K562 (cell line): ENCODE measurements at regions not wholly inside any gene's neighbourhood (a gene's known extent, or its start where the extent isn't known, plus 50 kb on each side); places are given as distances from the start of the nearest gene placed in this dataset.

Experiments
- ATAC-seq: fragments of 200-7000 bp; cut with Tn5 transposase; 3 replicates; pipeline ENCODE4 v1.9.1; 2020; ENCODE audit warnings: moderate library complexity
- BruUV-seq: library from RNA; stranded (reverse); fragments of 400-500 nt; replicated peaks from 2 replicates; lab custom pipeline; 2021; lab: Mats Ljungman, UMichigan
- CTCF ChIA-PET: fragments of 300-600 bp; formaldehyde crosslinking; extraction: SDS; loops from one replicate; lab custom pipeline; 2021; ENCODE audit warnings: low intra/inter-chr PET ratio; lab: Yijun Ruan, JAX
- POLR2A ChIA-PET: fragments of 300-600, 350-650 bp; sonication (Branson Sonifier 250); formaldehyde crosslinking; extraction: SDS; loops from one replicate; lab custom pipeline; 2021; ENCODE audit warnings: antibody characterized with exemption, inconsistent platforms; lab: Yijun Ruan, JAX
- DNase-seq, 4 experiments: peaks; one replicate each; pipeline versions ENCODE4 v3.0.0 to v3.0.0-alpha.2; 2011 to 2018; ENCODE audit warnings: low spot score in 3 of 4, mixed read lengths in 3 of 4; ENCODE audit errors: extremely low read depth in 1 of 4
- FAIRE-seq: peaks from 2 replicates; lab custom pipeline; 2011; peaks lifted over from hg19 to GRCh38; lab: Jason Lieb, UNC
- H2AFZ ChIP-seq: 2 replicates; pipeline ENCODE4 v1.6.0; 2011; ENCODE audit warnings: low read depth, low read length, control low read depth, inconsistent platforms
- H3K27ac ChIP-seq: fragments of 200-600 bp; 3 replicates; pipeline ENCODE4 v1.8.0; 2011; ENCODE audit warnings: low read depth, mild to moderate bottlenecking, control low read depth, inconsistent platforms, low read length, moderate library complexity, mixed read lengths; ENCODE audit errors: extremely low read depth
- H3K27me3 ChIP-seq, 2 experiments: fragments of 300-600 bp in 1 of 2; 2 replicates in 1 of 2; 3 replicates in 1 of 2; pipeline versions ENCODE4 v1.6.0 to v1.8.0; 2011; ENCODE audit warnings: inconsistent platforms in 2 of 2, low read length in 2 of 2, mild to moderate bottlenecking in 1 of 2, mixed read lengths in 1 of 2, moderate library complexity in 1 of 2; ENCODE audit not compliant: control insufficient read depth in 2 of 2, insufficient read depth in 2 of 2
- H3K36me3 ChIP-seq: fragments of 300-600 bp; 3 replicates; pipeline ENCODE4 v1.8.0; 2011; ENCODE audit warnings: mild to moderate bottlenecking, low read length, inconsistent platforms; ENCODE audit not compliant: control insufficient read depth, insufficient read depth
- H3K4me1 ChIP-seq, 2 experiments: fragments of 200-600 bp in 1 of 2; replicated peaks in 1 of 2; 2 replicates in 1 of 2; 3 replicates in 1 of 2; pipeline versions ENCODE4 v1.5.1 to v1.8.0; 2011; ENCODE audit warnings: inconsistent platforms in 2 of 2, low read length in 2 of 2, mild to moderate bottlenecking in 1 of 2, mixed read lengths in 1 of 2, moderate library complexity in 1 of 2; ENCODE audit not compliant: control insufficient read depth in 2 of 2, insufficient read depth in 2 of 2
- H3K4me2 ChIP-seq: 2 replicates; pipeline ENCODE4 v1.6.1; 2011; ENCODE audit warnings: low read length, control low read depth, inconsistent platforms, mixed read lengths; ENCODE audit not compliant: insufficient read depth
- H3K4me3 ChIP-seq: fragments of 200-600 bp; sonication (generic), shearing (Covaris generic); 2 replicates; pipeline ENCODE4 v1.5.1; 2016; ENCODE audit warnings: control low read depth, inconsistent platforms
- H3K79me2 ChIP-seq: fragments of 200-600 bp; 3 replicates; pipeline ENCODE4 v1.8.0; 2011; ENCODE audit warnings: low read length, inconsistent platforms; ENCODE audit not compliant: control insufficient read depth, insufficient read depth
- H3K9ac ChIP-seq, 2 experiments: 2 replicates each; pipeline versions ENCODE4 v1.6.0 to v1.6.1; 2011; ENCODE audit warnings: low read depth in 2 of 2, low read length in 2 of 2, control low read depth in 1 of 2, inconsistent platforms in 1 of 2, mild to moderate bottlenecking in 1 of 2, mixed read lengths in 1 of 2; ENCODE audit not compliant: insufficient read depth in 1 of 2
- H3K9me1 ChIP-seq: one replicate; pipeline ENCODE4 v1.6.0; 2011; ENCODE audit warnings: inconsistent platforms, mild to moderate bottlenecking, low read length, moderate library complexity; ENCODE audit not compliant: control insufficient read depth, insufficient read depth
- H3K9me3 ChIP-seq: replicated peaks from 2 replicates; pipeline ENCODE4 v1.5.1; 2011; ENCODE audit warnings: low read depth, low read length, inconsistent platforms; ENCODE audit not compliant: control insufficient read depth, insufficient read depth
- H4K20me1 ChIP-seq: replicated peaks from 2 replicates; pipeline ENCODE4 v1.6.1; 2011; ENCODE audit warnings: low read length, inconsistent platforms, mixed read lengths; ENCODE audit not compliant: control insufficient read depth, insufficient read depth
- DACH1 ChIP-seq: fragments of 450-650 bp; IDR thresholded peaks from 2 replicates; pipeline ENCODE4 v1.6.1; 2018; ENCODE audit not compliant: partially characterized antibody
- HOXB6 ChIP-seq: fragments of 250-450 bp; sonication (Bioruptor Pico); IDR thresholded peaks from 2 replicates; pipeline ENCODE4 v1.5.1; 2022; ENCODE audit warnings: mild to moderate bottlenecking, borderline replicate concordance
- KAT8 ChIP-seq: fragments of 450-650 bp; IDR thresholded peaks from 2 replicates; pipeline ENCODE4 v1.6.1; 2016; ENCODE audit warnings: low read depth, mild to moderate bottlenecking
- NUFIP1 ChIP-seq: fragments of 450-650 bp; IDR thresholded peaks from 2 replicates; pipeline ENCODE4 v1.6.1; 2018; ENCODE audit not compliant: partially characterized antibody
- PKNOX1 ChIP-seq: fragments of 450-650 bp; IDR thresholded peaks from 2 replicates; pipeline ENCODE4 v1.6.1; 2016
- RAD21 ChIP-seq, 2 experiments: fragments of 250-450 bp in 1 of 2; fragments of 450-650 bp in 1 of 2; sonication (Bioruptor Pico) in 1 of 2; formaldehyde crosslinking in 1 of 2; IDR thresholded peaks in 1 of 2; conservative IDR thresholded peaks in 1 of 2; 2 replicates each; pipeline versions ENCODE4 v1.4.0 to v1.8.0; 2020 to 2022; ENCODE audit warnings: mild to moderate bottlenecking in 2 of 2, moderate library complexity in 1 of 2
- RBM17 ChIP-seq: fragments of 200-400 bp; formaldehyde crosslinking; IDR thresholded peaks from 2 replicates; pipeline ENCODE4 v1.6.1; 2017; ENCODE audit warnings: low read depth, mild to moderate bottlenecking, low read length, borderline replicate concordance
- ZBTB43 ChIP-seq: sonication (generic); formaldehyde crosslinking; IDR thresholded peaks from 2 replicates; pipeline ENCODE4 v1.8.0; 2023; ENCODE audit warnings: mild to moderate bottlenecking, missing genetic modification reagents
- ZNF146 ChIP-seq: IDR thresholded peaks from one replicate; pipeline ENCODE4 v1.6.1; 2018; ENCODE audit warnings: missing compliant biosample characterization; ENCODE audit not compliant: unreplicated experiment
- ZNF23 ChIP-seq: fragments of 250-450 bp; sonication (Bioruptor Pico); IDR thresholded peaks from 2 replicates; pipeline ENCODE4 v1.4.0; 2020; ENCODE audit warnings: mild to moderate bottlenecking
- ZNF232 ChIP-seq: sonication (generic); formaldehyde crosslinking; IDR thresholded peaks from 2 replicates; pipeline ENCODE4 v1.8.0; 2022; ENCODE audit warnings: mild to moderate bottlenecking, missing genetic modification reagents
- ZNF696 ChIP-seq: fragments of 250-450 bp; sonication (Bioruptor Pico); conservative IDR thresholded peaks from 2 replicates; pipeline ENCODE4 v1.4.0; 2020; ENCODE audit warnings: mild to moderate bottlenecking, moderate library complexity
- WGBS: fragments of 100-300 bp; shearing (Covaris generic); methylation state at CpG from one replicate; pipeline ENCODE4 v1.1.6; 2016; ENCODE audit warnings: low coverage, mixed read lengths; ENCODE audit not compliant: insufficient coverage; ENCODE audit errors: missing lambda C conversion rate; 5-methylcytosine and 5-hydroxymethylcytosine counted together
- in situ Hi-C: fragments of 300-500 bp; cut with MboI; formaldehyde crosslinking; loops from 4 replicates; pipeline ENCODE4 v1.15.0; 2018; ENCODE audit warnings: inconsistent platforms, mixed read lengths
- intact Hi-C: fragments of 100-400 bp; cut with micrococcal nuclease; formaldehyde crosslinking; loops from 2 replicates; pipeline ENCODE4 v1.14.2; 2022

DNA sequence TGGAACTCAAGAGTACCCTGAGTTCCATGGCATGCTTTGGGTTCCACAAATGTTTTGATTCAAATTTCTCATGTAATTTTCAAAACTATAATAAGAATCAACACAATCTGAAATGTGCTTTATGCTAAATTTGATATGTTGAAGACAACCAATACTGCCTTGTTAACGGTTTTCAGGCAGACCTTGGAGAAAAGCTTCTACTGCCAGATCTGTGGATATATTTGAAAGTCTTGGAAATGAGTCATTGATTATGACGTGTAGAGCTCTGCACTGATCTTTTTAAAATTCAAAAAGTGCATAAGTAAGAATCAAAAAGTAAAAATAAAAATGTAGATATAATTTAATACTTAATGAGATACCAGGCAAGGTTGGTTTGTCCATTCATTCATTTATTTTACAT, 74.0 kb upstream of the TNR start:
- no peaks in the 10 kb centered on the region; a peak in 1 of 5 replicates for H3K27me3 ChIP-seq
- H3K27ac ChIP-seq: no peak overlapping the region
- H4K20me1 ChIP-seq: no peaks in the 10 kb centered on the region
- no peaks in the 10 kb centered on the region for H3K9me3 ChIP-seq
- TF ChIP-seq HOXB6 (CRISPR knock-in tag) (no peak), KAT8 (no peak), RBM17 (no peak), ZNF696 (no peak), NUFIP1 (no peak), RAD21 (CRISPR knock-in tag; conservative IDR thresholded peaks at IDR 0.05 in 1 of 2, IDR thresholded peaks at IDR 0.05 in 1 of 2) (no peak), ZBTB43 (CRISPR knock-in tag) (no peak), ZNF146 (CRISPR knock-in tag) (no peak), ZNF232 (no peak), ZNF23 (CRISPR knock-in tag) (no peak), PKNOX1 (no peak), DACH1 (no peak)
- H3K36me3 ChIP-seq: no peaks in the 10 kb centered on the region
- H3K79me2 ChIP-seq: no peaks in the 10 kb centered on the region
- DNase-seq (no peak), FAIRE-seq (no peak), ATAC-seq (no peak)
- H3K9me1 ChIP-seq: no peaks in the 10 kb centered on the region
- H2AFZ ChIP-seq: no peak overlapping the region
- no peak overlapping the region for H3K9ac ChIP-seq
- in situ Hi-C loops (no loop called here), intact Hi-C loops (no loop called here)
- BruUV-seq: no TSS peak
- H3K4me1 ChIP-seq: no peaks in the 10 kb centered on the region
- WGBS: 0% methylated on average over 2 of the region's 2 CpGs
- no peak overlapping the region for H3K4me2 ChIP-seq
- no peak overlapping the region for H3K4me3 ChIP-seq
- POLR2A ChIA-PET: interaction anchor here (0.9 to 1.4 kb wide), 2 partner anchors 11 to 13 kb away, joined by 3 to 5 read pairs; no protein-coding TSS in a partner anchor
- CTCF ChIA-PET: no interaction called here
